ENCODE measurements at regions not wholly inside any gene's neighbourhood (a gene's known extent, or its start where the extent isn't known, plus 50 kb on each side); places are given as distances from the start of the nearest gene placed in this dataset.

DNA sequence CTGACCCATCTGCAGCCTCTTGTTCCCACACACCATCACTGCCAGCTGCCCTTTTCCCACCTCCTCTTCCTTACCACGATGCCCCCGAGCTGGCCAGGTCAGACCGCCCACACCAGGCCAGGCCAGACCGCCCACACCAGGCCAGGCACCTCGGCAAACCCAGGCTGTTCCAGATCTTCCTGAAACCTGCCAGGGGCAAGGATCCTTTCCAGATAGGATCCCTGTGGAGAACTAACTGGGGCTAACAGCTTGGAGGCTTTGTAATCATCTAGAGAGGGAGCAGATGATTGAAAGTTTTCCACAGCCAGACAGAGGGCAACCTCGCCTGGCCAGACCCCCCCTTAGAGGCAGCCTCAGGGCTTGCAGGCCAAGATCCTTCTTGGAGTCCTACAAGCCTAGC is 287.3 kb upstream of the TLE3 start:
- peak; percentile 40 for DNase-seq
- Histone ChIP-seq H3K27me3 (ENCODE audit: insufficient read depth, low read depth, severe bottlenecking) (no peaks in the 10 kb centered on the region), H3K9me3 (ENCODE audit: severe bottlenecking) (no peaks in the 10 kb centered on the region), H3K36me3 (no peaks in the 10 kb centered on the region), H3K27ac (no peak overlapping the region), H3K4me3 (ENCODE audit: low read depth, low read length) (no peak overlapping the region)
- TF ChIP-seq, protein P1, sequence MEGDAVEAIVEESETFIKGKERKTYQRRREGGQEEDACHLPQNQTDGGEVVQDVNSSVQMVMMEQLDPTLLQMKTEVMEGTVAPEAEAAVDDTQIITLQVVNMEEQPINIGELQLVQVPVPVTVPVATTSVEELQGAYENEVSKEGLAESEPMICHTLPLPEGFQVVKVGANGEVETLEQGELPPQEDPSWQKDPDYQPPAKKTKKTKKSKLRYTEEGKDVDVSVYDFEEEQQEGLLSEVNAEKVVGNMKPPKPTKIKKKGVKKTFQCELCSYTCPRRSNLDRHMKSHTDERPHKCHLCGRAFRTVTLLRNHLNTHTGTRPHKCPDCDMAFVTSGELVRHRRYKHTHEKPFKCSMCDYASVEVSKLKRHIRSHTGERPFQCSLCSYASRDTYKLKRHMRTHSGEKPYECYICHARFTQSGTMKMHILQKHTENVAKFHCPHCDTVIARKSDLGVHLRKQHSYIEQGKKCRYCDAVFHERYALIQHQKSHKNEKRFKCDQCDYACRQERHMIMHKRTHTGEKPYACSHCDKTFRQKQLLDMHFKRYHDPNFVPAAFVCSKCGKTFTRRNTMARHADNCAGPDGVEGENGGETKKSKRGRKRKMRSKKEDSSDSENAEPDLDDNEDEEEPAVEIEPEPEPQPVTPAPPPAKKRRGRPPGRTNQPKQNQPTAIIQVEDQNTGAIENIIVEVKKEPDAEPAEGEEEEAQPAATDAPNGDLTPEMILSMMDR (IDR thresholded peaks at IDR 0.05; ENCODE audit: low read depth, low read length), result no peak

DNA sequence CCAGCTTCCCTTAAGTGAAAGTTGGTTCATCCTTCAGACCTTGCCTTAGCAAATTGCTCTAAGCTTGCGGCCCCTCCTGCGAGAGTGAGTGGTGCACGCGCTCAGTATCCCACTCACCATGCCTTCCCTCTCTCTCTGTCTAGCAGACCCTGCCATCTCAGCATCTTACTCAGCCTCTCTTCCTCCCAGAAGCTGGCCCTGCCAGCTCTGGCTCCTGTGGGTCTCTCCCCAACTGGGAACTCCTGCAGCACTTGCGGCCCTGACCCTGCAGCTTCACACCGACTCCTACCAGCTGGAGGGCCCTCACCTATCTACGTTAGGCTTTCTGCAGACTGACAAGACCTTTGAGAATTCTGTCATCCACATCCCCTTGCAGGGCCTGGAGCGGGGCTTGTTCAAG is 286.1 kb upstream of the TLE3 start:
- no peak for DNase-seq
- H3K4me3 ChIP-seq (ENCODE audit: low read depth, low read length), result no peak overlapping the region
- H3K36me3 ChIP-seq, result no peaks in the 10 kb centered on the region
- no peaks in the 10 kb centered on the region for H3K9me3 ChIP-seq (ENCODE audit: severe bottlenecking)
- no peak overlapping the region for H3K27ac ChIP-seq
- no peaks in the 10 kb centered on the region for H3K27me3 ChIP-seq (ENCODE audit: insufficient read depth, low read depth, severe bottlenecking)
- TF ChIP-seq, protein P1 (IDR thresholded peaks at IDR 0.05; ENCODE audit: low read depth, low read length), result no peak

DNA sequence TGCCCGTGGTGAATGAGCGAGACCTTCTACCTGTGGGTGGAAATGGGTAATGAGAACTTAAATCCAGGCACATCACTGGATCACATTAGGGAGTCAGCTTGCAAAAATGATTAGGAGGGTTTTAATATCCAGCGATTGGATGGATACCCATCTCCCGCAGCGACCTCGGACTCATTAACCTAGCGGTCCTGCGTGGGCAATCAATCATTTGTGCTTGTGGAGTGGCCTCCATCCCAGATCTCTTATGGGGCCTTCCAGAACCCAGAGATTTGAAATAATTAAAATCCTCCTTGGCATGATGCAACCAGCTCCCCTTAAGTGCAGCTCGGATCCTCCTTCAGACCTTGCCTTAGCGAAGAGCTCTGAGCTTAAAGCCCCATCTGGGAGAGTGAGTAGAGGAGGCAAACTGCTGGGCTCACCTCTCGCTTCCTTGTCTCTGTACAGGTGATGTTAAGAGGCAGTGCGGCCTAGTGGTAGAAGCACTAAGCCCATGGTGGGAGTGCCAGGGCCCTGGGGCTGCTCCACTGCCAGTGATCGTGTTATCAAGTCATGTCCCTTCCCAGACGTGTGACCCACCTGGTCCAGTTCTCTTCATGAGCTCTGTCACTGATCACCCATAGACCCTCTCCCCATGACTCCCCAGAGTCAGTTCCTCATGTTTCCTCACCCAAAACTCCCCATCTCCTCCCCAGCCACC is 285.2 kb upstream of the TLE3 start:
- TF ChIP-seq, protein P1 (IDR thresholded peaks at IDR 0.05; ENCODE audit: low read depth, low read length), result no peak
- no peak for DNase-seq
- no peaks in the 10 kb centered on the region for H3K27me3 ChIP-seq (ENCODE audit: insufficient read depth, low read depth, severe bottlenecking)
- no peak overlapping the region for H3K27ac ChIP-seq
- H3K4me3 ChIP-seq (ENCODE audit: low read depth, low read length), result no peak overlapping the region
- H3K36me3 ChIP-seq, result no peaks in the 10 kb centered on the region
- no peaks in the 10 kb centered on the region for H3K9me3 ChIP-seq (ENCODE audit: severe bottlenecking)

DNA sequence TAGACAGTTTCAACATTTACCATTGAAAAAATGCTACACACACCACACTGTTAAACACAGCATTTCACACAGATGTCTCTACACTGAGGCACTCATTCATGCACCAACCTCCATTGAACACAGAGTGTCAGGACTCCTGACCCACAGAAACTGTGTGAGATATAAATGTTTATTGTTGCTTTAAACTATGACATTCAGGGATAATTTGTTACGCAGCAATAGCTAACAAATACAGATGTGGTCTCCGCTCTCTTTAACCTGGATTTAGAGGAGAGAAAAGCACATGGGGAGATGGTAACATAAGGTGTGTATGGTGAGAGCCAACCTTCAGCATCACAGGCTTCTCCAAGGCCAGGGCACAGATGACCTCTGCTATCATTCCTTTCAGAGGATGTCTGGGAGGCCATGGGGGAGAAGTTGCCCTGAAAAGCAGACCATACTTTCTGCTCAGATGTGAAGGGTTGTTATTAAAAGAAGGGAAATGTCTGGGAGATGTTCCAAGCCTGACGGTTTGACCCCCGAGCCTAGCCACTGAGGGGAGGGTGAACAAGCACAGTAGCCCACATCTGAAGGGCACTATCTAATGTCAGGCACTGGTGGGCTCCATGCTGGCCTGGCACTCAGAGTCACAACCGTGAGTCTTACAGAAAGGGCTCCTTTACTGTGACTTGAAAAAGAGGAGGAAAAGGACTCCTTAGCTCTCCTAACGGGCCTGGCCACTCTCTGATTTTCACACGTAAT is 284.5 kb upstream of the TLE3 start:
- no peak for DNase-seq
- Histone ChIP-seq H3K4me3 (ENCODE audit: low read depth, low read length) (no peak overlapping the region), H3K27ac (no peak overlapping the region), H3K27me3 (ENCODE audit: insufficient read depth, low read depth, severe bottlenecking) (no peaks in the 10 kb centered on the region), H3K36me3 (no peaks in the 10 kb centered on the region), H3K9me3 (ENCODE audit: severe bottlenecking) (no peaks in the 10 kb centered on the region)
- TF ChIP-seq, protein P1 (IDR thresholded peaks at IDR 0.05; ENCODE audit: low read depth, low read length), result no peak

DNA sequence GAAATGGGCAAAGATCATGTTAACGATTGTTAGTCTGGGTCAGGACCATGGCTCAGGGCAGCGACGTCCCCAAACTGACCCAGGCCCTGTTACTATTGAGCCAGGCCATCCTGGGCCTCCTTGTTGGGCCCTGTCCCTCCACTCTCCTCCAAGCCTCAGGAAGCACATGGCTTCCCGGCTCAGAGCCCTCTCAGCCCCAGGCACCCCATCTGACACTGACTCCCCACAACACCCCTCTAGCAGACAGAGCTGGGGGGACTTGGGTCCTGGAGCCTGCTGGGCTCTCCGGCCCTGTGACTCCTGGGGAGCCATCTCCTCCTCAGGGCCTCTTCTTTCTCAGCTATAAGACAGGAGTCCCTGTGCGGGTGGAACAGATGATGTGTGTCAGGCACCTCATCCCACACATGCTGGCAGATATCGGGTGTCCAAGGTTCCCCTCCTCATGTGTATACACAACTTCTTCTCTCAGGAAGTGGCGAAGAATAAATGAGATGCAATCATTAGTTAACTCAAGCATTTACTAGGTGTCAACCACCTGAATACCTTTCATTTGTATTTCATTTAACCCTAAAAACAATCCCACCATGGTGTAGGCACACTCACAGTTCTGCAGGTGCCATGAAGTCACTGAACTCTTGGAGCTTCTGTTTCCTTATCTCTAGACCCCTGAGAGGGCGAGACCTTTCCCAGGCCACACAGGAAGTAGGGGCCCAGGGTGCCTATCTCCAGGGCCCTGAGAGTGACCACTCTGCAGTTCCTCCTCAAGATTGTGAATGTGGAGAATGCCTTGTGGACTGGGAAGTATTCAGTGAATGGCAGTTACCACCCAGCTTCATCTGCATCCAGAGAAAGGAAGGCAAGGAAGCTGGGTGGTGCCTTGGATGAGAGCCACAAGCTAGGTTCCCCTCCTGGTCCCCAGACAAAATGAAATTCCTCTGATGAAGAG is 282.5 kb upstream of the TLE3 start:
- H3K27ac ChIP-seq, result no peak overlapping the region
- H3K27me3 ChIP-seq (ENCODE audit: insufficient read depth, low read depth, severe bottlenecking), result no peaks in the 10 kb centered on the region
- no peaks in the 10 kb centered on the region for H3K9me3 ChIP-seq (ENCODE audit: severe bottlenecking)
- no peak overlapping the region for H3K4me3 ChIP-seq (ENCODE audit: low read depth, low read length)
- H3K36me3 ChIP-seq, result no peaks in the 10 kb centered on the region
- no peak for DNase-seq
- TF ChIP-seq, protein P1 (IDR thresholded peaks at IDR 0.05; ENCODE audit: low read depth, low read length), result no peak

All from WERI-Rb-1 (cell line).